Erythroblast (primary cell): ENCODE measurements at regions not wholly inside any gene's neighbourhood (a gene's known extent, or its start where the extent isn't known, plus 50 kb on each side); places are given as distances from the start of the nearest gene placed in this dataset.

Experiments used
- GATA1 ChIP-seq: IDR thresholded peaks from 2 replicates; pipeline ENCODE4 v1.6.1; 2011; ENCODE audit warnings: low read depth, mild to moderate bottlenecking, control low read depth, low read length, moderate library complexity
- POLR2A ChIP-seq: IDR thresholded peaks from 2 replicates; pipeline ENCODE4 v1.6.1; 2011; ENCODE audit warnings: mild to moderate bottlenecking, low read length

GRCh38 chr1:78236716-78237115 is 190.9 kb downstream of the GIPC2 start:
- TF ChIP-seq POLR2A, result no peak
- TF ChIP-seq GATA1, result no peak
